COR-L47 (cell line): ENCODE measurements at regions not wholly inside any gene's neighbourhood (a gene's known extent, or its start where the extent isn't known, plus 50 kb on each side); places are given as distances from the start of the nearest gene placed in this dataset.
"Not testable (repeated sequence)": the region's sequence is repeated elsewhere in the genome, so short reads cannot be mapped to it uniquely, and the experiment has no call there.

ENCODE experiments used
- DNase-seq: peaks from one replicate; lab custom pipeline; 2025; lab: John Stamatoyannopoulos, UW

- no peak for DNase-seq
These were observed 159.9 kb upstream of the FER start for GRCh38 chr5:108587821-108588220.

GRCh38 chr5:108581026-108581425 lies 166.7 kb upstream of the FER start:
- DNase-seq = no peak

DNA sequence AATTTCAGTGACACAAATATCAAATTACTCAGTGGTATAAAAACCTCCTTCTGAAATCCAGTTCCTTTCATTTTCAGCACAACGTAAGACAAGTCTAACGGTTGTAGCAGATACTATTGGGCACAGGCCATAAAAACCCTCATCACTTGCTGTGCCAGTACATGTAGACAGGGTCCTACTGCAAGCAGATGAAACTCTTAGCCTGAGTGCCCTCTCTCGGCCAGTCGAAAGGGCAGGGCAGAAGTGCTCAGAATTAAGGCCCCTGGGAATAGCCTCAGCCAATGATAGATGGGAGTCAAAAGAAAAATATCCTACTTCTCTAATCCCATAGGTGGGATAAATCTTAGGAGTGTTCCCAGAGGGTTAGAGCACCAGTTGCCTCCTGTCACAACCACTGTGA lies 168.5 kb upstream of the FER start:
- DNase-seq = no peak

DNA sequence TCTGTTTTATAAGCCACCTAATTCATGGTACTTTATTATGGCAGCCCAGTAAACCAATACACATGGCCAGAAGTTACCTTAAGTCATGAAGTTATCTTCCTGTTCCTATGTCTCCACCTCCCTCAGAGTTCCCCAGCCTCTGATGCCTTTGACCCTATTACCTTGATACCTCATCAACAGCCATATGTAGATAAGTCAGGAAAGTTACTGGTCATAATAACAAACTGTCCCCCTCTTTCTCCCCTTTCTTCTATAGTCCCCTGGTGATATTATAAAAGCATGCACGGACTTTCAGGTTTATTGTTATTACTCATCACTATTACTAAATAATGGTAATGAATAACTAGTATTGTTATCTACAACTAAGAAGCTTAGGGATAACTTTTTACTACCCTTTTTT lies 168.9 kb upstream of the FER start:
- DNase-seq = no peak

DNA sequence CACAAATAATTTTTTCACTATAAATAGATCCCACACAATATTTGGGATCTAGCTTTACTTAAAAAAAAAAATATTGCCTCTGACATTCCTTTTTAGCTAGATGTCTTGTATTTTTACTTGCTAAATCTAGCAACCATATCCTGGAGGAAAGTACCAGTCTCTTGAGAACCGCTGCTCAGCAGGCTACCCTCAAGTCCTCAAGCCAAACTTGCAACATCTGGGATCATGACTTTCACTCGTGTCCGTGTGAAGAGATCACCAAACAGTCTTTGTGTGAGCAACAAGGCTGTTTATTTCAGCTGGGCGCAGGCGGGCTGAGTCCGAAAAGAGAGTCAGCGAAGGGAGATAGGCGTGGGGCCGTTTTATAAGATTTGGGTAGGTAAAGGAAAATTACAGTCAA lies 180.3 kb upstream of the FER start:
- DNase-seq = no peak

DNA sequence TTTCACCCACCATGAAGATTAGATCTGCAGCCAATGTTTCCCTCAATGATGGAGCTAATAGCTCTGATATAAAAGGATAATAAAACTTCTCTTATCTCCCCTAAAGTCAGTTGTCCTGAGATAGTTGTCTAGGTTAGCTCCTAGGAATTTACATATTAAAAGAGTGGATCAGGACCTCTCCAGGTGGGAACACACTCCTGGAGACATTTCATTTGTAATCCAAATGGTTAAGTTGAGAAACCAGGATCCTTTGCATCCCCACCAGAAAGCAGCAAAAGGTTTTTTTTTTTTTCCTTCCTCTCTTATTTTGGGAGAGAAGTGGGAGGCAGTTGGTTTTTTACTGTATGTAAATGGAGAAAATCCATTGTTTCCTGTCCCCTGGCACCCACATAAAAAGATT lies 182.5 kb upstream of the FBXL17 start:
- DNase-seq = no peak

GRCh38 chr5:108562205-108562454 lies 180.2 kb upstream of the FBXL17 start:
- DNase-seq = no peak

GRCh38 chr5:108561416-108562204 lies 179.7 kb upstream of the FBXL17 start:
- DNase-seq = no peak

DNA sequence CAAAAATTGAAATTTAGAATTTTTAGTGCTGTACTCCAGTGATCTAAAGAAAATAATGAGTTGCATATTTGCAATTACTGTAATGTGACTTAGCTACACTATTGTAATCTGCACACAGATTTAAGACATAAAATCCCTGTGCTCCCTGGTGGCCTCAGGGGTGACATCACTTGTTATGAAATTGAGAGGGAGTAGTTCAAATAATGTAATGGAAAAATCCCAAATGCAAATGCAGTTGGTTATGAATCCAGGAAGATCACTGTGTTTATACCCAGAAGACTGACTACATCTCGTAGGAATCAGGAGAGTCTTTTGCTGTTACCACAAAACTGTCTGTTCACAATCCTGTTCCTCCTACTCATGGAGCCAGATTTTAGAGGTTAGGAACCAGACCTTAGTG lies 178.7 kb upstream of the FBXL17 start:
- no peak for DNase-seq

GRCh38 chr5:108560166-108560565 lies 178.3 kb upstream of the FBXL17 start:
- no peak for DNase-seq

DNA sequence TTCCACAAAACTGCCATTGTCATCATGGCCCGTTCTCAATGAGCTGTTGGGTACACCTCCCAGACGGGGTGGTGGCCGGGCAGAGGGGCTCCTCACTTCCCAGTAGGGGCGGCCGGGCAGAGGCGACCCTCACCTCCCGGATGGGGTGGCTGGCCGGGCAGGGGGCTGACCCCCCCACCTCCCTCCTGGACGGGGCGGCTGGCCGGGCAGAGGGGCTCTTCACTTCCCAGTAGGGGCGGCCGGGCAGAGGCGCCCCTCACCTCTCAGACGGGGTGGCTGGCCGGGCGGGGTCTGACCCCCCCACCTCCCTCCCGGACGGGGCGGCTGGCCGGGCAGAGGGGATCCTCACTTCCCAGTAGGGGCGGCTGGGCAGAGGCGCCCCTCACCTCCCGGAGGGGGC lies 176.9 kb upstream of the FBXL17 start:
- DNase-seq = not testable (repeated sequence)

DNA sequence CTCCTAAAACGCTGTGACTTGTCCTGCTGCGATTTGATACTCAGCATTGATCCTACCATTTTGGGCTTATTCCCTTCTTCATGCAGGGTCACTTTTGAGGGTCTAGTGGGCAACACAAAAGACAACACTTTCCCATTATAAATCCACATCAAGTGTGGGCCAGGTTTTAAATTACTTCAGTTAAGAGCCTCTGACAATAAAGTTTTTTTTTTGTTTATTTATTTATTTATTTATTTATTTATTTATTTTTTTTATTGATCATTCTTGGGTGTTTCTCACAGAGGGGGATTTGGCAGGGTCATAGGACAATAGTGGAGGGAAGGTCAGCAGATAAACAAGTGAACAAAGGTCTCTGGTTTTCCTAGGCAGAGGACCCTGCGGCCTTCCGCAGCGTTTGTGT lies 176.2 kb upstream of the FBXL17 start:
- DNase-seq = not testable (repeated sequence)

DNA sequence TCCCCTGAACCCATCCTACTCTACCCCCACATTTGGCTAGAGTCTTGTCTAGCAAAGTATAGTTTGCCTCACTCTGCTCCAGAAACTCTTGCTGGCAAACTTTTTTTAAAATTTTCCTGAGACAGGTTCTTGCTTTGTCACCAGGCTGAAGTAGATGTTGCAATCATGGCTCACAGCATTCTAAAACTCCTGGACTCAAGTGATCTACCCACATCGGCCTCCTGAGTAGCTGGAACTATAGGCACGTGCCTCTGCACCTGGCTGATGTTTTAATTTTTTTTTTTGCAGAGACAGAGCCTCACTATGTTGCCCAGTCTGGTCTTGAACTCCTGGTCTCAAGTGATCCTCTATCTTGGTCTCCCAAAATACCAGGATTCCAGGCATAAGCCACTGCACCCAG lies 175.8 kb upstream of the FBXL17 start:
- DNase-seq = no peak

GRCh38 chr5:108556441-108557145 lies 174.7 kb upstream of the FBXL17 start:
- no peak for DNase-seq

GRCh38 chr5:108548684-108549596 lies 167.0 kb upstream of the FBXL17 start:
- DNase-seq = no peak

GRCh38 chr5:108546939-108547338 lies 165.0 kb upstream of the FBXL17 start:
- no peak for DNase-seq

GRCh38 chr5:108545301-108545700 lies 163.4 kb upstream of the FBXL17 start:
- no peak for DNase-seq

GRCh38 chr5:108543486-108543885 lies 161.6 kb upstream of the FBXL17 start:
- DNase-seq = no peak

DNA sequence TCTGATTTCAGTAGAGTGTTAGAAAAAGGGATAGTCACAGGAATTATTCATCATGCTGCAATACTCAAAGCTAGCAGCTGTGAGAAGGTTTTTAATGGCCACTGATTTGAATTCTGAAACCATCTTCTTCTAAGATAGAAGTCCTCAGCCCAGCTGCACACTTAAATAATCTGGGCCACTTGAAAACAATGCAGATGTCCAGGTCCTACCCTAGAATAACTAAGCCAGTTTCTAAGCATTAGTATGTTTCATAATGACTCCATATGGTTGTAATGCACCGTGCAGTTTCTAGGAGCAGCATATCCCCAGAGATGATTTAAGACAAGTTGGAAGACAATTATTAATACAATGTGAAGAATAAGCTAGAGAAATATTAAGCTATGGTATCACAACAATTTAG lies 159.9 kb upstream of the FBXL17 start:
- no peak for DNase-seq

DNA sequence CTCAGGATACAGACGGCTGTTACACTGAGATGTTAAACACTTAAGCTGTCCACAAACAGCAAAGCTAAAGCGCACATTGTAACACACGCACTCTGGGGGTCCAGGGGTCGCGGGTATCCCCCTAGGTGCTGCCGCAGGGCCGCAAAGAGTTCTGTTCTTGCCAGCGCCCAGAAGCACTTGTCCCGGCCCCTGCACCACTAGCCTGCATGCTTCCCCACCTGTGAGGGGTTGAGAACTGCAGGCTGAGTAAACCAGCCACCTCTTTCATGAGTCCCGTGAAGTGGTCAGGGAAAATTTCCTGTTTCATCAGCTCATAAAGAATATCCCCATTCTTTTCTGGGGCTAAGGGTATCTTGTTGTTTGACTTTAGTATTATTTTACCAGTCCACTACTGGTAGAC lies 154.4 kb upstream of the FBXL17 start:
- no peak for DNase-seq

DNA sequence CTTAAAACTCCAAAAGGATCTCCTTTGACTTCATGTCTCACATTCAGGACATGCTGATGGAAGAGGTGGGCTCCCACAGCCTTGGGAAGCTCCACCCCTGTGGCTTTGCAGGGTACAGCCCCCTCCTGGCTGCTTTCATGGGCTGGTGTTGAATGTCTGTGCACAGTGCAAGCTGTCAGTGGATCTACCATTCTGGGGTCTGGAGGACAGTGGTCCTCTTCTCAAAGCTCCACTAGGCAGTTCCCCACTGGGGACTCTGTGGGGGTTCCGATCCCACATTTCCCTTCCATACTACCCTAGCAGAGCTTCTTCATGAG lies 150.2 kb upstream of the FBXL17 start:
- not testable (repeated sequence) for DNase-seq

GRCh38 chr5:108531367-108532128 lies 149.7 kb upstream of the FBXL17 start:
- no peak for DNase-seq
